Caki2 (cell line): ENCODE measurements at regions not wholly inside any gene's neighbourhood (a gene's known extent, or its start where the extent isn't known, plus 50 kb on each side); places are given as distances from the start of the nearest gene placed in this dataset.
"Not testable (repeated sequence)": the region's sequence is repeated elsewhere in the genome, so short reads cannot be mapped to it uniquely, and the experiment has no call there.

ENCODE experiments used
- DNase-seq: peaks from one replicate; pipeline ENCODE4 v3.0.0-alpha.2; 2015; ENCODE audit warnings: low read depth
- in situ Hi-C: cut with HindIII; loops from 2 replicates; pipeline ENCODE4 v1.10.0; 2016; ENCODE audit warnings: low sequenced_read_pairs, low pct_unique_long_range_greater_than_20kb, mixed read lengths

- DNase-seq, in situ Hi-C loops: not testable (repeated sequence)
Observed at GRCh38 chr2:111464367-111464766, 343.7 kb downstream of the BCL2L11 start.

GRCh38 chr2:111465521-111465920 is 344.8 kb downstream of the BCL2L11 start:
- DNase-seq, in situ Hi-C loops: not testable (repeated sequence)

GRCh38 chr2:111466744-111467143 is 346.0 kb downstream of the BCL2L11 start:
- in situ Hi-C loops: not testable (repeated sequence)
- peak; percentile 27 for DNase-seq

- in situ Hi-C loops, DNase-seq: not testable (repeated sequence)
Observed at GRCh38 chr2:111470924-111471323, 350.2 kb downstream of the BCL2L11 start.

- in situ Hi-C loops, DNase-seq: not testable (repeated sequence)
Observed at GRCh38 chr2:111471791-111472530, 351.2 kb downstream of the BCL2L11 start.

GRCh38 chr2:111472844-111473403 is 352.2 kb downstream of the BCL2L11 start:
- DNase-seq, in situ Hi-C loops: not testable (repeated sequence)

- in situ Hi-C loops, DNase-seq: not testable (repeated sequence)
Observed at GRCh38 chr2:111473522-111473921, 352.8 kb downstream of the BCL2L11 start.

- in situ Hi-C loops, DNase-seq: not testable (repeated sequence)
Observed at GRCh38 chr2:111474198-111474705, 353.5 kb downstream of the BCL2L11 start.

- DNase-seq, in situ Hi-C loops: not testable (repeated sequence)
Observed at GRCh38 chr2:111478335-111478734, 357.6 kb downstream of the BCL2L11 start.

- in situ Hi-C loops, DNase-seq: not testable (repeated sequence)
Observed at GRCh38 chr2:111478871-111479318, 358.2 kb downstream of the BCL2L11 start.

- in situ Hi-C loops, DNase-seq: not testable (repeated sequence)
Observed at GRCh38 chr2:111480016-111480625, 359.4 kb downstream of the BCL2L11 start.

GRCh38 chr2:111480633-111481032 is 359.9 kb downstream of the BCL2L11 start:
- DNase-seq, in situ Hi-C loops: not testable (repeated sequence)

GRCh38 chr2:111481219-111481618 is 360.5 kb downstream of the BCL2L11 start:
- DNase-seq, in situ Hi-C loops: not testable (repeated sequence)

- in situ Hi-C loops: not testable (repeated sequence)
- peak; percentile 44 for DNase-seq
Observed at GRCh38 chr2:111482987-111483679, 362.4 kb downstream of the BCL2L11 start.

GRCh38 chr2:111484097-111484496 is 363.4 kb downstream of the BCL2L11 start:
- in situ Hi-C loops, DNase-seq: not testable (repeated sequence)

GRCh38 chr2:111485895-111486294 is 365.2 kb downstream of the BCL2L11 start:
- in situ Hi-C loops, DNase-seq: not testable (repeated sequence)

GRCh38 chr2:111488451-111488850 is 367.7 kb downstream of the BCL2L11 start:
- in situ Hi-C loops, DNase-seq: not testable (repeated sequence)

GRCh38 chr2:111489460-111489859 is 368.7 kb downstream of the BCL2L11 start:
- in situ Hi-C loops, DNase-seq: not testable (repeated sequence)
